ENCODE measurements at regions not wholly inside any gene's neighbourhood (a gene's known extent, or its start where the extent isn't known, plus 50 kb on each side); places are given as distances from the start of the nearest gene placed in this dataset.

- Mint-ChIP-seq H3K27me3 (ENCODE audit: low read depth) (no peaks in the 10 kb centered on the region), H3K27ac (no peak overlapping the region), H3K36me3 (ENCODE audit: low read depth) (no peaks in the 10 kb centered on the region), H3K4me1 (ENCODE audit: low read depth) (no peaks in the 10 kb centered on the region), H3K9me3 (no peaks in the 10 kb centered on the region), H3K4me3 (no peak overlapping the region)
Measured at GRCh38 chr14:97900196-97900854, 1103.1 kb downstream of the VRK1 start.

- Mint-ChIP-seq H3K4me1 (ENCODE audit: low read depth) (no peaks in the 10 kb centered on the region), H3K4me3 (no peak overlapping the region), H3K27me3 (ENCODE audit: low read depth) (peaks cover 8% of the 10 kb centered on the region), H3K9me3 (no peaks in the 10 kb centered on the region), H3K36me3 (ENCODE audit: low read depth) (no peaks in the 10 kb centered on the region), H3K27ac (no peak overlapping the region)
Measured at GRCh38 chr14:97902630-97903029, 1105.4 kb downstream of the VRK1 start.

GRCh38 chr14:97903821-97904220 lies 1106.6 kb downstream of the VRK1 start:
- no peaks in the 10 kb centered on the region for H3K36me3 Mint-ChIP-seq (ENCODE audit: low read depth)
- H3K27me3 Mint-ChIP-seq (ENCODE audit: low read depth): peaks cover 14% of the 10 kb centered on the region
- H3K9me3 Mint-ChIP-seq: no peaks in the 10 kb centered on the region
- H3K27ac Mint-ChIP-seq: no peak overlapping the region
- no peaks in the 10 kb centered on the region for H3K4me1 Mint-ChIP-seq (ENCODE audit: low read depth)
- no peak overlapping the region for H3K4me3 Mint-ChIP-seq

- H3K27ac Mint-ChIP-seq: no peak overlapping the region
- no peak overlapping the region for H3K4me3 Mint-ChIP-seq
- peaks cover 4% of the 10 kb centered on the region for H3K9me3 Mint-ChIP-seq
- peaks cover 25% of the 10 kb centered on the region for H3K27me3 Mint-ChIP-seq (ENCODE audit: low read depth)
- no peaks in the 10 kb centered on the region for H3K36me3 Mint-ChIP-seq (ENCODE audit: low read depth)
- peaks cover under 1% of the 10 kb centered on the region for H3K4me1 Mint-ChIP-seq (ENCODE audit: low read depth)
Measured at GRCh38 chr14:97912217-97912616, 1115.0 kb downstream of the VRK1 start.

- Mint-ChIP-seq H3K27me3 (ENCODE audit: low read depth) (peaks cover 5% of the 10 kb centered on the region), H3K4me1 (ENCODE audit: low read depth) (peaks cover 3% of the 10 kb centered on the region), H3K9me3 (no peaks in the 10 kb centered on the region), H3K27ac (no peak overlapping the region), H3K4me3 (no peak overlapping the region), H3K36me3 (ENCODE audit: low read depth) (peaks cover 1% of the 10 kb centered on the region)
Measured at GRCh38 chr14:97916100-97916499, 1118.9 kb downstream of the VRK1 start.

- Mint-ChIP-seq H3K27ac (no peak overlapping the region), H3K4me1 (ENCODE audit: low read depth) (peaks cover 3% of the 10 kb centered on the region), H3K27me3 (ENCODE audit: low read depth) (no peaks in the 10 kb centered on the region), H3K36me3 (ENCODE audit: low read depth) (peaks cover 1% of the 10 kb centered on the region), H3K4me3 (no peak overlapping the region), H3K9me3 (no peaks in the 10 kb centered on the region)
Measured at GRCh38 chr14:97916669-97917568, 1119.7 kb downstream of the VRK1 start.

GRCh38 chr14:97920201-97920600 lies 1123.0 kb downstream of the VRK1 start:
- Mint-ChIP-seq H3K4me1 (ENCODE audit: low read depth) (peaks cover 3% of the 10 kb centered on the region), H3K27me3 (ENCODE audit: low read depth) (no peaks in the 10 kb centered on the region), H3K36me3 (ENCODE audit: low read depth) (peaks cover 3% of the 10 kb centered on the region), H3K4me3 (no peak overlapping the region), H3K9me3 (no peaks in the 10 kb centered on the region), H3K27ac (no peak overlapping the region)

- H3K4me3 Mint-ChIP-seq: no peak overlapping the region
- no peaks in the 10 kb centered on the region for H3K9me3 Mint-ChIP-seq
- peaks cover 3% of the 10 kb centered on the region for H3K36me3 Mint-ChIP-seq (ENCODE audit: low read depth)
- H3K27me3 Mint-ChIP-seq (ENCODE audit: low read depth): no peaks in the 10 kb centered on the region
- no peak overlapping the region for H3K27ac Mint-ChIP-seq
- peaks cover 3% of the 10 kb centered on the region for H3K4me1 Mint-ChIP-seq (ENCODE audit: low read depth)
Measured at GRCh38 chr14:97921296-97921695, 1124.1 kb downstream of the VRK1 start.

- Mint-ChIP-seq H3K36me3 (ENCODE audit: low read depth) (peaks cover 1% of the 10 kb centered on the region), H3K4me1 (ENCODE audit: low read depth) (no peaks in the 10 kb centered on the region), H3K27me3 (ENCODE audit: low read depth) (no peaks in the 10 kb centered on the region), H3K4me3 (no peak overlapping the region), H3K9me3 (peaks cover 3% of the 10 kb centered on the region), H3K27ac (no peak overlapping the region)
Measured at GRCh38 chr14:97924922-97925613, 1127.9 kb downstream of the VRK1 start.

GRCh38 chr14:97930166-97930565 lies 1133.0 kb downstream of the VRK1 start:
- H3K27ac Mint-ChIP-seq: no peak overlapping the region
- no peak overlapping the region for H3K4me3 Mint-ChIP-seq
- peaks cover 3% of the 10 kb centered on the region for H3K9me3 Mint-ChIP-seq
- peaks cover 1% of the 10 kb centered on the region for H3K36me3 Mint-ChIP-seq (ENCODE audit: low read depth)
- no peaks in the 10 kb centered on the region for H3K27me3 Mint-ChIP-seq (ENCODE audit: low read depth)
- peaks cover 3% of the 10 kb centered on the region for H3K4me1 Mint-ChIP-seq (ENCODE audit: low read depth)

- no peak overlapping the region for H3K4me3 Mint-ChIP-seq
- no peaks in the 10 kb centered on the region for H3K27me3 Mint-ChIP-seq (ENCODE audit: low read depth)
- H3K4me1 Mint-ChIP-seq (ENCODE audit: low read depth): peaks cover 3% of the 10 kb centered on the region
- peaks cover 1% of the 10 kb centered on the region for H3K36me3 Mint-ChIP-seq (ENCODE audit: low read depth)
- peaks cover 3% of the 10 kb centered on the region for H3K9me3 Mint-ChIP-seq
- H3K27ac Mint-ChIP-seq: no peak overlapping the region
Measured at GRCh38 chr14:97931273-97931672, 1134.1 kb downstream of the VRK1 start.

- no peaks in the 10 kb centered on the region for H3K27me3 Mint-ChIP-seq (ENCODE audit: low read depth)
- peaks cover 14% of the 10 kb centered on the region for H3K36me3 Mint-ChIP-seq (ENCODE audit: low read depth)
- H3K4me1 Mint-ChIP-seq (ENCODE audit: low read depth): no peaks in the 10 kb centered on the region
- H3K27ac Mint-ChIP-seq: no peak overlapping the region
- H3K4me3 Mint-ChIP-seq: no peak overlapping the region
- peaks cover 6% of the 10 kb centered on the region for H3K9me3 Mint-ChIP-seq
Measured at GRCh38 chr14:97942921-97943320, 1145.7 kb downstream of the VRK1 start.

- no peak overlapping the region for H3K27ac Mint-ChIP-seq
- no peak overlapping the region for H3K4me3 Mint-ChIP-seq
- H3K9me3 Mint-ChIP-seq: peaks cover 6% of the 10 kb centered on the region
- H3K4me1 Mint-ChIP-seq (ENCODE audit: low read depth): no peaks in the 10 kb centered on the region
- H3K27me3 Mint-ChIP-seq (ENCODE audit: low read depth): no peaks in the 10 kb centered on the region
- H3K36me3 Mint-ChIP-seq (ENCODE audit: low read depth): peaks cover 14% of the 10 kb centered on the region
Measured at GRCh38 chr14:97943619-97944018, 1146.4 kb downstream of the VRK1 start.

- Mint-ChIP-seq H3K36me3 (ENCODE audit: low read depth) (peaks cover 15% of the 10 kb centered on the region), H3K4me3 (no peak overlapping the region), H3K27me3 (ENCODE audit: low read depth) (no peaks in the 10 kb centered on the region), H3K9me3 (peaks cover 6% of the 10 kb centered on the region), H3K27ac (no peak overlapping the region), H3K4me1 (ENCODE audit: low read depth) (no peaks in the 10 kb centered on the region)
Measured at GRCh38 chr14:97944380-97944779, 1147.2 kb downstream of the VRK1 start.

GRCh38 chr14:97945631-97946030 lies 1148.4 kb downstream of the VRK1 start:
- H3K9me3 Mint-ChIP-seq: peaks cover 4% of the 10 kb centered on the region
- no peaks in the 10 kb centered on the region for H3K27me3 Mint-ChIP-seq (ENCODE audit: low read depth)
- no peak overlapping the region for H3K27ac Mint-ChIP-seq
- no peaks in the 10 kb centered on the region for H3K4me1 Mint-ChIP-seq (ENCODE audit: low read depth)
- no peak overlapping the region for H3K4me3 Mint-ChIP-seq
- H3K36me3 Mint-ChIP-seq (ENCODE audit: low read depth): peaks cover 15% of the 10 kb centered on the region

All from T-helper 1 cell treated with Interleukin-12 subunit alpha and Interleukin-12 subunit beta and Interleukin-4 antibody, amounts not matched to agents 30 μg/mL and 1 μg/mL, for 36 hours (primary cell).